Coronary artery (tissue), 2 donors: ENCODE measurements at regions not wholly inside any gene's neighbourhood (a gene's known extent, or its start where the extent isn't known, plus 50 kb on each side); places are given as distances from the start of the nearest gene placed in this dataset.

Source experiments
- DNase-seq: peaks from one replicate; pipeline ENCODE4 v3.0.0-alpha.2; 2017; ENCODE audit warnings: low spot score
- H3K27ac ChIP-seq, 2 donors: fragments of 200-600 bp; sonication (generic); one replicate each; pipeline ENCODE4 v1.5.1; 2016 to 2019
- H3K4me3 ChIP-seq: fragments of 200-600 bp; sonication (generic); 2 replicates; pipeline ENCODE4 v1.5.1; 2016; ENCODE audit warnings: mild to moderate bottlenecking, moderate library complexity
- CTCF ChIP-seq: fragments of 200-600 bp; sonication (generic); IDR thresholded peaks from one replicate; pipeline ENCODE4 v1.5.1; 2019; ENCODE audit warnings: antibody characterized with exemption

GRCh38 chr10:120365872-120366271, 91.2 kb upstream of the PLPP4 start:
- DNase-seq = no peak
- TF ChIP-seq CTCF = no peak
- Histone ChIP-seq H3K4me3 (no peak overlapping the region), H3K27ac (no peak overlapping the region)

DNA sequence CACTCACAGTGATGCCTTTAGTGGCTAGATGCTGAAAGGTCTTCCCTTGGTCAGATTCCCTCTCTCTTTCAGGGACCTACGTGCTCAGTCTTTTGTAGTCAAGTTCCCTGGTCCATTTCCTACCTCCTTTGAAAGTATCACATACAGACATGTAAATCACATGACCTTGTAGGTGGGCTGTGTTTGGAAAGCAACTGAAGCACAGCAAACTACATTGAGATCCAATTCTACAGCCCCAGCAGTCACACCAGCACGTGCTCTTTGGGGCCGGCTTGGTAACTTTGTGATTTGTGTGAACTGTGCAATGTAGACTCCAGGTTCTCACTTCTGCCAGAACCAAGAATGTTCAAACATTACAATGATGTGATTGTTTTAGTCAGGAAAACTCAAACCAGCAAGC, 89.7 kb upstream of the PLPP4 start:
- Histone ChIP-seq H3K4me3 (no peak overlapping the region), H3K27ac (no peak overlapping the region)
- no peak for DNase-seq
- no peak for TF ChIP-seq CTCF

- no peak for DNase-seq
- Histone ChIP-seq H3K27ac (no peak overlapping the region), H3K4me3 (no peak overlapping the region)
- TF ChIP-seq CTCF = no peak
Observed at GRCh38 chr10:120368338-120368737, 88.7 kb upstream of the PLPP4 start.

- no peak for DNase-seq
- no peak for TF ChIP-seq CTCF
- Histone ChIP-seq H3K4me3 (no peak overlapping the region), H3K27ac (no peak overlapping the region)
Observed at GRCh38 chr10:120368927-120369326, 88.1 kb upstream of the PLPP4 start.

- no peak for DNase-seq
- H3K4me3 ChIP-seq = no peak overlapping the region
- H3K27ac ChIP-seq = no peak overlapping the region
- no peak for TF ChIP-seq CTCF
Observed at GRCh38 chr10:120369856-120370276, 87.2 kb upstream of the PLPP4 start.

DNA sequence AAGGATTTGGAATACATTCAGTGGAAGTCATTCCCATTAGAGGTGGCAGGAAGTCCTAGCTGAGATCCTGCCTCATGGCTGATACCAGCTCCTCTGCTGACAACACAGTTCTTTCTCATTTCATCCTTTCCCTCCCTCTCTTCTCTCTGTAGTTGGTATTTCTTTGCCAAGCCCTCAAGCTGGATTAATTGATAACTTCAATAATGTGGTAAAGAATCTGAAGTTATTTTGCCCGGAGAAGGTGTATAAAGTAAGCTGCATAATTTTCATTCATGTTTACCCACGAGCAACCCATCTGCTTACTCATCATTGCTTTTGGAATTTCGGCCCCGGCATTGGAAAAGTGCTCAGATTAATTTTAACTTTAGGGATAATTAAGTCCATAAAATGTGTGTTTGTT, 85.2 kb upstream of the PLPP4 start:
- no peak for TF ChIP-seq CTCF
- no peak overlapping the region for H3K4me3 ChIP-seq
- H3K27ac ChIP-seq = no peak overlapping the region
- DNase-seq = no peak

DNA sequence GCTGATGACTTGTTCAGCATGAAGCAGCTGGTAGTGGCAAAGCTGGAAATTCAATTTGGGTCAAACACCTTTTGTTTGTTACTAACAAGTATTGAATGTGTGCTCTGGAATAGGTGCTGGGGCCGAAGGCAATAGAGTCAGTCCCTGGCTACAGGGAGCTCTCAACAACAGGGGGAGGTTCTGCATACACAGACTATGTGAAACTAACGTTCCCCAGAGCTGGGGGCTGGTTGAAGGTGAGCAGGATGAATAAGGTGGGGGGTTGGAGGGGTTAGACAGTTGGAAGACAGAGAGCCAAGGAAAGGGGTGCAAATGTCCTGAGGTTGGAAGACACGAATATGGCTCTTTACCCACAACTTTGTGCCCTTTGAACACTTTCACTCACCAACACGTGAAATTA, 84.1 kb upstream of the PLPP4 start:
- H3K27ac ChIP-seq = no peak overlapping the region
- H3K4me3 ChIP-seq = no peak overlapping the region
- no peak for DNase-seq
- TF ChIP-seq CTCF = no peak
